Ascending aorta (tissue), 2 donors: ENCODE measurements at regions not wholly inside any gene's neighbourhood (a gene's known extent, or its start where the extent isn't known, plus 50 kb on each side); places are given as distances from the start of the nearest gene placed in this dataset.

Experiments
- DNase-seq, 2 donors: peaks; one replicate each; pipeline ENCODE4 v3.0.0-alpha.2; 2019; ENCODE audit warnings: low spot score in 2 of 2
- H3K27ac ChIP-seq, 2 donors: fragments of 200-600 bp; sonication (generic); one replicate each; pipeline ENCODE4 v1.5.1; 2016 to 2017; ENCODE audit warnings: mild to moderate bottlenecking in 1 of 2
- H3K27me3 ChIP-seq: fragments of 200-600 bp; sonication (generic); one replicate; pipeline ENCODE4 v1.5.1; 2017
- H3K36me3 ChIP-seq, 2 donors: fragments of 200-600 bp; sonication (generic); one replicate each; pipeline ENCODE4 v1.5.1; 2016
- H3K4me1 ChIP-seq, 2 donors: fragments of 200-600 bp; sonication (generic); one replicate each; pipeline ENCODE4 v1.5.1; 2016 to 2017; ENCODE audit warnings: mild to moderate bottlenecking in 1 of 2
- H3K4me3 ChIP-seq, 2 donors: fragments of 200-600 bp; sonication (generic); one replicate each; pipeline ENCODE4 v1.5.1; 2016 to 2017; ENCODE audit warnings: mild to moderate bottlenecking in 1 of 2
- H3K9me3 ChIP-seq, 2 donors: fragments of 200-600 bp; sonication (generic); one replicate each; pipeline ENCODE4 v1.5.1; 2016
- CTCF ChIP-seq, 3 experiments: fragments of 200-600 bp in 2 of 3; fragments of 450-650 bp in 1 of 3; sonication (generic) in 2 of 3; IDR thresholded peaks; one replicate each; pipeline ENCODE4 v1.5.1; 2016 to 2019; ENCODE audit warnings: antibody characterized with exemption in 3 of 3, mild to moderate bottlenecking in 1 of 3, moderate library complexity in 1 of 3
- intact Hi-C: fragments of 100-400 bp; cut with DNase I; formaldehyde crosslinking; loops from one replicate; pipeline ENCODE4 v1.15.1; 2023

GRCh38 chr4:100084892-100085291, 105.4 kb downstream of the DDIT4L start:
- no peak overlapping the region for H3K4me3 ChIP-seq
- DNase-seq: no peak
- intact Hi-C loops: no loop called here
- no peak for TF ChIP-seq CTCF (IDR thresholded peaks at IDR 0.05)
- no peaks in the 10 kb centered on the region for H3K4me1 ChIP-seq
- no peak overlapping the region for H3K27ac ChIP-seq
- no peaks in the 10 kb centered on the region for H3K9me3 ChIP-seq
- no peaks in the 10 kb centered on the region for H3K36me3 ChIP-seq
- H3K27me3 ChIP-seq: no peaks in the 10 kb centered on the region

GRCh38 chr4:100083289-100083688, 107.0 kb downstream of the DDIT4L start:
- no peak overlapping the region for H3K27ac ChIP-seq
- H3K4me1 ChIP-seq: no peaks in the 10 kb centered on the region
- TF ChIP-seq CTCF (IDR thresholded peaks at IDR 0.05): no peak
- H3K9me3 ChIP-seq: no peaks in the 10 kb centered on the region
- H3K27me3 ChIP-seq: no peaks in the 10 kb centered on the region
- no peak overlapping the region for H3K4me3 ChIP-seq
- DNase-seq: no peak
- intact Hi-C loops: no loop called here
- no peaks in the 10 kb centered on the region for H3K36me3 ChIP-seq

GRCh38 chr4:100082852-100083251, 107.4 kb downstream of the DDIT4L start:
- H3K4me1 ChIP-seq: no peaks in the 10 kb centered on the region
- no peak for TF ChIP-seq CTCF (IDR thresholded peaks at IDR 0.05)

GRCh38 chr4:100081491-100081890, 108.8 kb downstream of the DDIT4L start:
- no peaks in the 10 kb centered on the region for H3K36me3 ChIP-seq
- intact Hi-C loops: no loop called here
- H3K4me3 ChIP-seq: no peak overlapping the region
- H3K27ac ChIP-seq: no peak overlapping the region
- no peak for TF ChIP-seq CTCF (IDR thresholded peaks at IDR 0.05)
- DNase-seq: no peak
- H3K4me1 ChIP-seq: no peaks in the 10 kb centered on the region
- no peaks in the 10 kb centered on the region for H3K27me3 ChIP-seq
- H3K9me3 ChIP-seq: no peaks in the 10 kb centered on the region

More at GRCh38 chr4:100082852-100083251, 107.4 kb downstream of the DDIT4L start:
- H3K27me3 ChIP-seq: no peaks in the 10 kb centered on the region
- no peaks in the 10 kb centered on the region for H3K9me3 ChIP-seq
- intact Hi-C loops: no loop called here
- DNase-seq: no peak
- H3K4me3 ChIP-seq: no peak overlapping the region
- no peak overlapping the region for H3K27ac ChIP-seq
- no peaks in the 10 kb centered on the region for H3K36me3 ChIP-seq

- intact Hi-C loops: no loop called here
- H3K9me3 ChIP-seq: no peaks in the 10 kb centered on the region
- H3K36me3 ChIP-seq: no peaks in the 10 kb centered on the region
- H3K27me3 ChIP-seq: no peaks in the 10 kb centered on the region
- H3K4me1 ChIP-seq: no peaks in the 10 kb centered on the region
- no peak for TF ChIP-seq CTCF (IDR thresholded peaks at IDR 0.05)
- H3K27ac ChIP-seq: no peak overlapping the region
- no peak for DNase-seq
- H3K4me3 ChIP-seq: no peak overlapping the region
Measured at GRCh38 chr4:100079264-100079663, 111.0 kb downstream of the DDIT4L start.

- Histone ChIP-seq H3K36me3 (no peaks in the 10 kb centered on the region), H3K4me1 (no peaks in the 10 kb centered on the region), H3K4me3 (no peak overlapping the region), H3K27me3 (no peaks in the 10 kb centered on the region), H3K9me3 (no peaks in the 10 kb centered on the region), H3K27ac (no peak overlapping the region)
- intact Hi-C loops: no loop called here
- TF ChIP-seq CTCF (IDR thresholded peaks at IDR 0.05): no peak
- DNase-seq: no peak
Measured at GRCh38 chr4:100076753-100077152, 113.5 kb downstream of the DDIT4L start.
